ENCODE measurements at regions not wholly inside any gene's neighbourhood (a gene's known extent, or its start where the extent isn't known, plus 50 kb on each side); places are given as distances from the start of the nearest gene placed in this dataset.

- ChIA-PET POLR2A (interaction anchor here (0.6 to 0.7 kb wide), 2 partner anchors 19 to 49 kb away, joined by 3 to 5 read pairs; no protein-coding TSS in a partner anchor), CTCF (interaction anchor here (0.6 to 39.5 kb wide), 6 partner anchors 15 to 137 kb away, joined by 3 to 678 read pairs (median 4); no protein-coding TSS in a partner anchor)
- no peak for TF ChIP-seq CTCF (IDR thresholded peaks at IDR 0.05)
- Histone ChIP-seq H3K27ac (peak overlapping the region in 1 of 2 experiments; percentile 41; a peak in 3 of 6 replicates), H3K4me1 (peaks cover 17% of the 10 kb centered on the region), H3K9me3 (no peaks in the 10 kb centered on the region), H3K4me3 (no peak overlapping the region), H3K4me2 (no peak overlapping the region)
- ATAC-seq (peak in 1 of 2 experiments; percentile 22; a peak in 3 of 6 replicates), FAIRE-seq (no peak), DNase-seq (ENCODE audit: low read depth in 1 of 2, low spot score in 1 of 2) (no peak)
- 90% methylated on average over 9 of the region's 9 CpGs for WGBS (ENCODE audit: missing lambda C conversion rate)
Measured at GRCh38 chr14:76931631-76932402, 96.7 kb downstream of the IRF2BPL start.

- Histone ChIP-seq H3K4me1 (peaks cover 13% of the 10 kb centered on the region; the same call in 1 of the 3 replicates), H3K4me3 (no peak overlapping the region), H3K27ac (no peak overlapping the region; a peak in 1 of 6 replicates), H3K9me3 (no peaks in the 10 kb centered on the region), H3K4me2 (no peak overlapping the region)
- ChIA-PET POLR2A (interaction anchor here (0.9 kb wide), 1 partner anchor 17 kb away, joined by 4 read pairs; no protein-coding TSS in a partner anchor), CTCF (interaction anchor here (0.8 to 39.5 kb wide), 5 partner anchors 13 to 138 kb away, joined by 3 to 678 read pairs (median 4); no protein-coding TSS in a partner anchor)
- FAIRE-seq (no peak), DNase-seq (ENCODE audit: low read depth in 1 of 2, low spot score in 1 of 2) (no peak), ATAC-seq (no peak)
- TF ChIP-seq CEBPB (IDR thresholded peaks at IDR 0.05) (no peak), MYC (IDR thresholded peaks at IDR 0.05; ENCODE audit: borderline replicate concordance, low read length) (no peak), POLR2A (IDR thresholded peaks at IDR 0.05; ENCODE audit: low read length) (no peak), CBX2 (IDR thresholded peaks at IDR 0.05; ENCODE audit: borderline replicate concordance, low read depth) (no peak), PBX3 (IDR thresholded peaks at IDR 0.05) (no peak), CHD2 (IDR thresholded peaks at IDR 0.05; ENCODE audit: low read length, partially characterized antibody) (no peak), CTCF (IDR thresholded peaks at IDR 0.05) (no peak), POLR2AphosphoS2 (conservative IDR thresholded peaks at IDR 0.05; ENCODE audit: low read length) (no peak), HES2 (IDR thresholded peaks at IDR 0.05) (no peak), TFCP2L1 (CRISPR knock-in tag; IDR thresholded peaks at IDR 0.05) (no peak)
- 87% methylated on average over 9 of the region's 9 CpGs for WGBS (ENCODE audit: missing lambda C conversion rate)
Measured at GRCh38 chr14:76930549-76930948, 98.0 kb downstream of the IRF2BPL start.

- POLR2A ChIA-PET = interaction anchor here (0.9 kb wide), 1 partner anchor 17 kb away, joined by 4 read pairs; no protein-coding TSS in a partner anchor
- no peak for ATAC-seq
- no peak for TF ChIP-seq EHF (CRISPR knock-in tag; IDR thresholded peaks at IDR 0.05)
- no peak for TF ChIP-seq PBX3 (IDR thresholded peaks at IDR 0.05)
- TF ChIP-seq BHLHE40 (IDR thresholded peaks at IDR 0.05; ENCODE audit: low read depth, low read length) = no peak
- TF ChIP-seq HEYL (CRISPR knock-in tag; IDR thresholded peaks at IDR 0.05) = no peak
- TF ChIP-seq TFCP2L1 (CRISPR knock-in tag; IDR thresholded peaks at IDR 0.05) = no peak
- no peak for FAIRE-seq
- no peaks in the 10 kb centered on the region for H3K9me3 ChIP-seq
- no peak for DNase-seq (ENCODE audit: low read depth in 1 of 2, low spot score in 1 of 2)
- CTCF ChIA-PET = interaction anchor here (0.7 to 39.5 kb wide), 7 partner anchors 13 to 140 kb away, joined by 3 to 678 read pairs (median 4); no protein-coding TSS in a partner anchor
- WGBS (ENCODE audit: missing lambda C conversion rate) = 80% methylated on average over 8 of the region's 8 CpGs
- no peak overlapping the region for H3K4me2 ChIP-seq
- H3K27ac ChIP-seq = peak overlapping the region in 1 of 2 experiments; percentile 55; a peak in 3 of 6 replicates
- peaks cover 15% of the 10 kb centered on the region for H3K4me1 ChIP-seq
- H3K4me3 ChIP-seq = no peak overlapping the region
Measured at GRCh38 chr14:76929927-76930326, 98.6 kb downstream of the IRF2BPL start.
